IMR-90 (cell line): ENCODE measurements at regions not wholly inside any gene's neighbourhood (a gene's known extent, or its start where the extent isn't known, plus 50 kb on each side); places are given as distances from the start of the nearest gene placed in this dataset.

ENCODE experiments used
- ATAC-seq: fragments of 200-7000 bp; cut with Tn5 transposase; 2 replicates; pipeline ENCODE4 v1.9.1; 2020; ENCODE audit warnings: low read depth, mild to moderate bottlenecking, moderate library complexity
- BruUV-seq: library from RNA; stranded (reverse); fragments of 400-500 nt; replicated peaks from 2 replicates; lab custom pipeline; 2021; lab: Mats Ljungman, UMichigan
- CTCF ChIA-PET: fragments of 300-600 bp; formaldehyde crosslinking; extraction: SDS; loops from one replicate; lab custom pipeline; 2021; ENCODE audit warnings: antibody characterized with exemption; lab: Yijun Ruan, JAX
- POLR2A ChIA-PET: fragments of 300-600 bp; sonication (Branson Sonifier 250); formaldehyde crosslinking; loops from one replicate; lab custom pipeline; 2022; ENCODE audit warnings: antibody characterized with exemption; ENCODE audit not compliant: unreplicated experiment; lab: Charles Lee
- DNase-seq: peaks from one replicate; pipeline ENCODE4 v3.0.0; 2013
- H2AFZ ChIP-seq: replicated peaks from 2 replicates; pipeline ENCODE3; 2013; ENCODE audit warnings: low read length, mild to moderate bottlenecking; ENCODE audit not compliant: poor library complexity
- H2AK5ac ChIP-seq: 2 replicates; pipeline ENCODE4 v1.6.1; 2013; ENCODE audit warnings: low read depth, low read length, inconsistent platforms
- H2AK9ac ChIP-seq: replicated peaks from 2 replicates; pipeline ENCODE3; 2013; ENCODE audit warnings: mild to moderate bottlenecking, low read depth, low read length, moderate library complexity; ENCODE audit not compliant: poor library complexity
- H2BK120ac ChIP-seq: 2 replicates; pipeline ENCODE4 v1.6.1; 2013; ENCODE audit warnings: low read depth, low read length, inconsistent platforms
- H2BK15ac ChIP-seq: 3 replicates; pipeline ENCODE4 v1.6.1; 2013; ENCODE audit warnings: low read depth, low read length, inconsistent platforms
- H2BK20ac ChIP-seq: 2 replicates; pipeline ENCODE4 v1.6.1; 2013; ENCODE audit warnings: low read depth, mild to moderate bottlenecking, inconsistent platforms, low read length, moderate library complexity
- H2BK5ac ChIP-seq: 2 replicates; pipeline ENCODE4 v1.6.1; 2013; ENCODE audit warnings: mild to moderate bottlenecking, low read depth, low read length, inconsistent platforms; ENCODE audit not compliant: poor library complexity, severe bottlenecking
- H3K14ac ChIP-seq: replicated peaks from 2 replicates; pipeline ENCODE4 v1.6.1; 2013; ENCODE audit warnings: low read depth, low read length, inconsistent platforms
- H3K18ac ChIP-seq: 2 replicates; pipeline ENCODE4 v1.6.1; 2013; ENCODE audit warnings: low read depth, low read length, control low read depth
- H3K23ac ChIP-seq: 2 replicates; pipeline ENCODE4 v1.6.1; 2013; ENCODE audit warnings: low read depth, low read length, inconsistent platforms
- H3K27ac ChIP-seq: 2 replicates; pipeline ENCODE4 v1.5.1; 2013; ENCODE audit warnings: mild to moderate bottlenecking, control low read depth, low read length; ENCODE audit not compliant: insufficient read depth
- H3K27me3 ChIP-seq: 2 replicates; pipeline ENCODE4 v1.6.1; 2013; ENCODE audit warnings: low read length; ENCODE audit not compliant: control insufficient read depth, insufficient read depth
- H3K36me3 ChIP-seq: 2 replicates; pipeline ENCODE4 v1.6.1; 2013; ENCODE audit warnings: low read length, mixed read lengths; ENCODE audit not compliant: control insufficient read depth, insufficient read depth
- H3K4ac ChIP-seq: 2 replicates; pipeline ENCODE4 v1.6.1; 2013; ENCODE audit warnings: low read depth, low read length, inconsistent platforms
- H3K4me1 ChIP-seq: 2 replicates; pipeline ENCODE4 v1.6.1; 2013; ENCODE audit warnings: low read length, mixed read lengths; ENCODE audit not compliant: control insufficient read depth, insufficient read depth
- H3K4me2 ChIP-seq: 2 replicates; pipeline ENCODE4 v1.6.1; 2013; ENCODE audit warnings: low read depth, mild to moderate bottlenecking, control low read depth, low read length, moderate library complexity
- H3K4me3 ChIP-seq: 2 replicates; pipeline ENCODE4 v1.5.1; 2013; ENCODE audit warnings: low read depth, mild to moderate bottlenecking, control low read depth, low read length, moderate library complexity; ENCODE audit not compliant: insufficient read depth
- H3K56ac ChIP-seq: 2 replicates; pipeline ENCODE4 v1.6.1; 2013; ENCODE audit warnings: low read length, inconsistent platforms; ENCODE audit not compliant: insufficient read depth; ENCODE audit errors: extremely low read depth
- H3K79me1 ChIP-seq, 2 experiments: 2 replicates each; pipeline ENCODE4 v1.6.1; 2013; ENCODE audit warnings: low read length in 2 of 2, inconsistent platforms in 1 of 2, low read depth in 1 of 2
- H3K9ac ChIP-seq: 2 replicates; pipeline ENCODE4 v1.6.1; 2013; ENCODE audit warnings: low read depth, low read length, control low read depth
- H3K9me1 ChIP-seq: 2 replicates; pipeline ENCODE4 v1.6.1; 2013; ENCODE audit warnings: low read length, inconsistent platforms; ENCODE audit not compliant: insufficient read depth
- H3K9me3 ChIP-seq: 2 replicates; pipeline ENCODE4 v1.6.1; 2013; ENCODE audit warnings: low read length; ENCODE audit not compliant: control insufficient read depth, insufficient read depth
- H4K20me1 ChIP-seq: 2 replicates; pipeline ENCODE4 v1.6.1; 2013; ENCODE audit warnings: low read length, inconsistent platforms; ENCODE audit not compliant: insufficient read depth
- H4K5ac ChIP-seq: 2 replicates; pipeline ENCODE4 v1.6.1; 2013; ENCODE audit warnings: mild to moderate bottlenecking, low read depth, low read length, control low read depth
- H4K8ac ChIP-seq, 2 experiments: 2 replicates each; pipeline ENCODE4 v1.6.1; 2013; ENCODE audit warnings: low read depth in 2 of 2, low read length in 2 of 2, control low read depth in 1 of 2, inconsistent platforms in 1 of 2
- H4K91ac ChIP-seq: 2 replicates; pipeline ENCODE4 v1.6.1; 2013; ENCODE audit warnings: low read depth, low read length, inconsistent platforms; ENCODE audit not compliant: insufficient read depth
- MAFK ChIP-seq: IDR thresholded peaks from 2 replicates; pipeline ENCODE4 v1.6.1; 2012; ENCODE audit warnings: low read depth, low read length, improper control_type of control experiment
- MXI1 ChIP-seq: IDR thresholded peaks from 2 replicates; pipeline ENCODE4 v1.6.1; 2012; ENCODE audit warnings: low read depth, mild to moderate bottlenecking, low read length, moderate library complexity, borderline replicate concordance
- WGBS, 2 experiments: methylation state at CpG; one replicate each; pipeline versions ENCODE4 v1.1.5 to v1.1.7; 2013; ENCODE audit warnings: missing lambda C conversion rate in 2 of 2; ENCODE audit not compliant: insufficient read length in 1 of 2; ENCODE audit errors: extremely low coverage in 2 of 2; 5-methylcytosine and 5-hydroxymethylcytosine counted together
- dilution Hi-C: fragments of 300-500 bp; cut with HindIII; formaldehyde crosslinking; loops from one replicate; pipeline ENCODE4 v1.14.3; 2018; ENCODE audit warnings: low sequenced_read_pairs; ENCODE audit not compliant: unreplicated experiment
- in situ Hi-C: fragments of 300-500 bp; cut with MboI; formaldehyde crosslinking; loops from 3 replicates; pipeline ENCODE4 v1.14.3; 2019; ENCODE audit warnings: low sequenced_read_pairs, inconsistent platforms, mixed read lengths
- intact Hi-C: fragments of 100-400 bp; cut with micrococcal nuclease; formaldehyde crosslinking; loops from 2 replicates; pipeline ENCODE4 v1.10.0; 2022

- Histone ChIP-seq H4K91ac (no peak overlapping the region), H3K14ac (no peak overlapping the region), H2BK15ac (no peak overlapping the region), H3K4me2 (no peak overlapping the region), H2AK9ac (no peak overlapping the region), H3K9me1 (no peaks in the 10 kb centered on the region), H3K56ac (no peak overlapping the region), H4K8ac (no peak overlapping the region), H2AK5ac (no peak overlapping the region), H3K4ac (no peak overlapping the region), H3K79me1 (no peaks in the 10 kb centered on the region), H4K20me1 (no peaks in the 10 kb centered on the region), H3K4me1 (no peaks in the 10 kb centered on the region), H2BK20ac (no peak overlapping the region), H2BK120ac (no peak overlapping the region), H3K23ac (no peak overlapping the region), H2AFZ (no peak overlapping the region), H3K9me3 (no peaks in the 10 kb centered on the region), H3K27ac (no peak overlapping the region), H3K18ac (no peak overlapping the region), H2BK5ac (no peak overlapping the region), H3K36me3 (no peaks in the 10 kb centered on the region), H3K27me3 (no peaks in the 10 kb centered on the region), H3K4me3 (no peak overlapping the region), H3K9ac (no peak overlapping the region), H4K5ac (no peak overlapping the region)
- intact Hi-C loops (no loop called here), dilution Hi-C loops (no loop called here), in situ Hi-C loops (no loop called here)
- WGBS, 2 experiments: no CpG with 5 or more reads among the region's 1 CpG
- TF ChIP-seq MXI1 (no peak), MAFK (peak; percentile 68)
- POLR2A ChIA-PET: no interaction called here
- BruUV-seq: no TSS peak
- CTCF ChIA-PET: no interaction called here
- no peak for DNase-seq
- ATAC-seq: no peak
Observed at GRCh38 chr12:28650906-28651305, 460.6 kb downstream of the CCDC91 start.
